H1 (cell line): ENCODE measurements at regions not wholly inside any gene's neighbourhood (a gene's known extent, or its start where the extent isn't known, plus 50 kb on each side); places are given as distances from the start of the nearest gene placed in this dataset.

Experiments
- CTCF ChIA-PET: fragments of 300-600 bp; sonication (Branson Sonifier 250); formaldehyde crosslinking; loops from one replicate; lab custom pipeline; 2021; ENCODE audit not compliant: partially characterized antibody; lab: Charles Lee
- POLR2A ChIA-PET: fragments of 300-600 bp; sonication (Branson Sonifier 250); formaldehyde crosslinking; loops from one replicate; lab custom pipeline; 2021; ENCODE audit warnings: inconsistent platforms; ENCODE audit not compliant: partially characterized antibody; lab: Charles Lee
- DNase-seq, 2 experiments: peaks; one replicate each; pipeline versions ENCODE4 v3.0.0 to v3.0.0-alpha.2; 2010 to 2022; ENCODE audit warnings: low spot score in 2 of 2, low read depth in 1 of 2, mixed read lengths in 1 of 2
- FAIRE-seq: peaks from 2 replicates; lab custom pipeline; 2011; peaks lifted over from hg19 to GRCh38; lab: Jason Lieb, UNC
- H2AFZ ChIP-seq: 2 replicates; pipeline ENCODE4 v1.8.1; 2012; ENCODE audit warnings: low read length, inconsistent platforms
- H2AK5ac ChIP-seq: 2 replicates; pipeline ENCODE4 v1.6.1; 2013; ENCODE audit warnings: low read depth, low read length
- H2BK120ac ChIP-seq: replicated peaks from 2 replicates; pipeline ENCODE3; 2013; ENCODE audit warnings: low read depth, low read length, inconsistent platforms
- H2BK12ac ChIP-seq: 2 replicates; pipeline ENCODE4 v1.6.1; 2013; ENCODE audit warnings: low read depth, low read length
- H2BK15ac ChIP-seq: 2 replicates; pipeline ENCODE4 v1.6.1; 2013; ENCODE audit warnings: low read length
- H2BK20ac ChIP-seq: 2 replicates; pipeline ENCODE4 v1.6.1; 2013; ENCODE audit warnings: low read length
- H2BK5ac ChIP-seq: 2 replicates; pipeline ENCODE4 v1.6.1; 2013; ENCODE audit warnings: low read depth, low read length
- H3K14ac ChIP-seq: 2 replicates; pipeline ENCODE4 v1.6.1; 2013; ENCODE audit warnings: inconsistent platforms; ENCODE audit not compliant: insufficient read length
- H3K18ac ChIP-seq: 2 replicates; pipeline ENCODE4 v1.6.1; 2013; ENCODE audit warnings: low read length; ENCODE audit errors: extremely low read depth
- H3K23ac ChIP-seq: 2 replicates; pipeline ENCODE4 v1.6.1; 2013; ENCODE audit warnings: inconsistent platforms; ENCODE audit not compliant: insufficient read length
- H3K23me2 ChIP-seq: 2 replicates; pipeline ENCODE4 v1.6.1; 2013; ENCODE audit warnings: low read depth, low read length
- H3K27ac ChIP-seq: 2 replicates; pipeline ENCODE4 v1.6.1; 2011; ENCODE audit warnings: low read depth, low read length, inconsistent platforms
- H3K27me3 ChIP-seq, 4 experiments: replicated peaks in 1 of 4; 1 replicate in 1 of 4; 2 replicates in 3 of 4; pipeline versions ENCODE4 v1.6.1 to v1.8.1; 2011 to 2013; ENCODE audit warnings: low read length in 3 of 4, mild to moderate bottlenecking in 3 of 4, inconsistent platforms in 2 of 4, mixed read lengths in 2 of 4, moderate library complexity in 1 of 4; ENCODE audit not compliant: control insufficient read depth in 3 of 4, insufficient read depth in 3 of 4; ENCODE audit errors: extremely low read depth in 1 of 4
- H3K36me3 ChIP-seq, 4 experiments: 2 replicates each; pipeline versions ENCODE4 v1.6.1 to v1.8.1; 2011 to 2013; ENCODE audit warnings: mild to moderate bottlenecking in 4 of 4, low read length in 3 of 4, moderate library complexity in 2 of 4, control low read depth in 1 of 4, inconsistent platforms in 1 of 4; ENCODE audit not compliant: insufficient read depth in 4 of 4, control insufficient read depth in 2 of 4
- H3K4ac ChIP-seq: replicated peaks from 2 replicates; pipeline ENCODE3; 2013; ENCODE audit warnings: low read length, low read depth, mixed read lengths, inconsistent platforms; ENCODE audit not compliant: insufficient read length
- H3K4me1 ChIP-seq, 4 experiments: replicated peaks in 1 of 4; 1 replicate in 1 of 4; 2 replicates in 3 of 4; pipeline versions ENCODE4 v1.6.1 to v1.8.1; 2011 to 2013; ENCODE audit warnings: low read length in 3 of 4, inconsistent platforms in 2 of 4, mixed read lengths in 1 of 4; ENCODE audit not compliant: insufficient read depth in 4 of 4, control insufficient read depth in 3 of 4
- H3K4me2 ChIP-seq, 2 experiments: 2 replicates each; pipeline versions ENCODE4 v1.6.1 to v1.8.1; 2011 to 2013; ENCODE audit warnings: low read depth in 2 of 2, low read length in 2 of 2, control low read depth in 1 of 2, inconsistent platforms in 1 of 2, mild to moderate bottlenecking in 1 of 2; ENCODE audit not compliant: insufficient read depth in 1 of 2
- H3K4me3 ChIP-seq, 4 experiments: fragments of 200-600, 300-600 bp in 1 of 4; sonication (generic), shearing (Covaris generic), sonication (Bioruptor Twin) in 1 of 4; 2 replicates each; pipeline versions ENCODE4 v1.5.1 to v1.8.1; 2011 to 2016; ENCODE audit warnings: low read length in 4 of 4, low read depth in 3 of 4, control low read depth in 2 of 4, inconsistent platforms in 2 of 4, mild to moderate bottlenecking in 2 of 4, mixed read lengths in 1 of 4, moderate library complexity in 1 of 4; ENCODE audit not compliant: insufficient read depth in 2 of 4; ENCODE audit errors: extremely low read depth in 1 of 4
- H3K56ac ChIP-seq: replicated peaks from 2 replicates; pipeline ENCODE3; 2013; ENCODE audit warnings: low read depth, mild to moderate bottlenecking, mixed read lengths, low read length, inconsistent platforms; ENCODE audit not compliant: insufficient read length
- H3K79me1 ChIP-seq: 2 replicates; pipeline ENCODE4 v1.6.1; 2013; ENCODE audit warnings: low read depth, low read length, control low read depth
- H3K79me2 ChIP-seq, 2 experiments: 2 replicates each; pipeline versions ENCODE4 v1.6.1 to v1.8.1; 2012 to 2013; ENCODE audit warnings: low read length in 2 of 2, mild to moderate bottlenecking in 2 of 2, inconsistent platforms in 1 of 2; ENCODE audit not compliant: insufficient read depth in 2 of 2, control insufficient read depth in 1 of 2
- H3K9ac ChIP-seq, 4 experiments: replicated peaks in 1 of 4; 1 replicate in 1 of 4; 2 replicates in 3 of 4; pipeline versions ENCODE4 v1.6.1 to v1.8.1; 2011 to 2013; ENCODE audit warnings: low read depth in 3 of 4, low read length in 3 of 4, control low read depth in 2 of 4, mild to moderate bottlenecking in 2 of 4, moderate library complexity in 2 of 4, inconsistent platforms in 1 of 4; ENCODE audit errors: extremely low read depth in 1 of 4
- H3K9me3 ChIP-seq, 2 experiments: 2 replicates each; pipeline versions ENCODE4 v1.6.1 to v1.8.1; 2012 to 2013; ENCODE audit warnings: mild to moderate bottlenecking in 2 of 2, moderate library complexity in 2 of 2, control low read depth in 1 of 2, inconsistent platforms in 1 of 2, low read depth in 1 of 2, low read length in 1 of 2, mixed read lengths in 1 of 2; ENCODE audit not compliant: insufficient read depth in 2 of 2
- H4K20me1 ChIP-seq, 2 experiments: replicated peaks in 1 of 2; 2 replicates each; pipeline versions ENCODE3 to v1.8.1; 2011 to 2013; ENCODE audit warnings: inconsistent platforms in 2 of 2, low read length in 2 of 2, mild to moderate bottlenecking in 1 of 2; ENCODE audit not compliant: insufficient read depth in 2 of 2, control insufficient read depth in 1 of 2
- H4K5ac ChIP-seq: 2 replicates; pipeline ENCODE4 v1.6.1; 2013; ENCODE audit warnings: low read length, low read depth, mixed read lengths, inconsistent platforms; ENCODE audit not compliant: insufficient read length
- H4K8ac ChIP-seq: 2 replicates; pipeline ENCODE4 v1.8.0; 2013; ENCODE audit warnings: mild to moderate bottlenecking, moderate library complexity, low read length, inconsistent platforms; ENCODE audit not compliant: insufficient read depth; ENCODE audit errors: extremely low read depth
- H4K91ac ChIP-seq: replicated peaks from 2 replicates; pipeline ENCODE3; 2013; ENCODE audit warnings: low read length, mixed read lengths, inconsistent platforms; ENCODE audit not compliant: insufficient read length
- ATF2 ChIP-seq: IDR thresholded peaks from 2 replicates; pipeline ENCODE4 v1.6.1; 2012; ENCODE audit warnings: low read length, inconsistent platforms
- CTBP2 ChIP-seq: IDR thresholded peaks from 2 replicates; pipeline ENCODE4 v1.7.0; 2011; ENCODE audit warnings: borderline replicate concordance, mild to moderate bottlenecking, moderate library complexity, mixed read lengths, low read length; ENCODE audit not compliant: insufficient read depth, insufficient read length
- FOSL1 ChIP-seq: IDR thresholded peaks from 2 replicates; pipeline ENCODE4 v1.6.1; 2011; ENCODE audit warnings: mild to moderate bottlenecking, low read depth, low read length, moderate library complexity; ENCODE audit not compliant: insufficient read depth
- PHF8 ChIP-seq: fragments of 200-600 bp; sonication (generic); conservative IDR thresholded peaks from 2 replicates; pipeline ENCODE4 v1.7.1; 2012; ENCODE audit warnings: low read depth, mild to moderate bottlenecking, inconsistent platforms, low read length, moderate library complexity
- POLR2A ChIP-seq, 2 experiments: IDR thresholded peaks; 1 replicate in 1 of 2; 2 replicates in 1 of 2; pipeline ENCODE4 v1.6.1; 2011; ENCODE audit warnings: low read depth in 2 of 2, low read length in 2 of 2, mild to moderate bottlenecking in 2 of 2; ENCODE audit errors: control extremely low read depth in 1 of 2
- POU5F1 ChIP-seq: IDR thresholded peaks from 2 replicates; pipeline ENCODE4 v1.6.1; 2011; ENCODE audit warnings: low read depth, mild to moderate bottlenecking, low read length, moderate library complexity
- TAF7 ChIP-seq: optimal IDR thresholded peaks from 2 replicates; pipeline ENCODE3; 2011; ENCODE audit warnings: low read depth, mild to moderate bottlenecking, inconsistent platforms, low read length, moderate library complexity, borderline replicate concordance
- TEAD4 ChIP-seq: IDR thresholded peaks from 2 replicates; pipeline ENCODE4 v1.6.1; 2012; ENCODE audit warnings: low read depth, low read length, inconsistent platforms, mixed read lengths
- WGBS, 2 experiments: shearing (Covaris generic) in 1 of 2; methylation state at CpG; one replicate each; pipeline versions ENCODE4 v1.1.6 to v1.1.7; 2013 to 2015; ENCODE audit warnings: low lambda C conversion rate in 2 of 2, mixed read lengths in 2 of 2, inconsistent platforms in 1 of 2, low coverage in 1 of 2, missing lambda C conversion rate in 1 of 2; ENCODE audit not compliant: insufficient replicate concordance in 2 of 2, insufficient coverage in 1 of 2, insufficient read length in 1 of 2; ENCODE audit errors: extremely low coverage in 1 of 2, missing lambda C conversion rate in 1 of 2; 5-methylcytosine and 5-hydroxymethylcytosine counted together
- TF ChIP-seq, protein P1 (sequence below), 3 experiments: IDR thresholded peaks; 1 replicate in 2 of 3; 2 replicates in 1 of 3; pipeline versions ENCODE4 v1.5.1 to v1.6.1; 2011; ENCODE audit warnings: low read length in 3 of 3, mild to moderate bottlenecking in 3 of 3, inconsistent platforms in 2 of 3, low read depth in 1 of 3, moderate library complexity in 1 of 3; ENCODE audit not compliant: insufficient read depth in 1 of 3; ENCODE audit errors: control extremely low read depth in 1 of 3

- H3K14ac ChIP-seq = no peak overlapping the region
- H2AFZ ChIP-seq = no peak overlapping the region
- no peak overlapping the region for H2BK12ac ChIP-seq
- no peak overlapping the region for H2BK5ac ChIP-seq
- no peak overlapping the region for H3K56ac ChIP-seq
- WGBS, 2 experiments = 84% methylated on average over 6 of the region's 6 CpGs; no CpG with 5 or more reads in 1 of the 2 experiments
- H3K4ac ChIP-seq = no peak overlapping the region
- no peaks in the 10 kb centered on the region for H3K27me3 ChIP-seq
- H4K8ac ChIP-seq = no peak overlapping the region
- no peak overlapping the region for H3K23ac ChIP-seq
- H4K91ac ChIP-seq = no peak overlapping the region
- no peaks in the 10 kb centered on the region for H3K79me1 ChIP-seq
- DNase-seq (no peak), FAIRE-seq (no peak)
- CTCF ChIA-PET = interaction anchor here (1.4 kb wide), 1 partner anchor 55 kb away, joined by 3 read pairs; no protein-coding TSS in a partner anchor
- H3K9ac ChIP-seq = no peak overlapping the region
- H3K79me2 ChIP-seq = no peaks in the 10 kb centered on the region
- POLR2A ChIA-PET = interaction anchor here (0.6 kb wide), 1 partner anchor 12 kb away, joined by 4 read pairs; no protein-coding TSS in a partner anchor
- no peaks in the 10 kb centered on the region for H3K36me3 ChIP-seq
- H3K23me2 ChIP-seq = no peaks in the 10 kb centered on the region; the same call in 1 of the 2 replicates
- H3K18ac ChIP-seq = no peak overlapping the region
- no peak overlapping the region for H2BK20ac ChIP-seq
- no peak overlapping the region for H3K4me3 ChIP-seq
- no peak overlapping the region for H2BK15ac ChIP-seq
- H2AK5ac ChIP-seq = no peak overlapping the region
- no peak overlapping the region for H3K27ac ChIP-seq
- H2BK120ac ChIP-seq = no peak overlapping the region
- no peak overlapping the region for H3K4me2 ChIP-seq
- no peaks in the 10 kb centered on the region for H4K20me1 ChIP-seq
- H3K9me3 ChIP-seq = no peaks in the 10 kb centered on the region
- no peak overlapping the region for H4K5ac ChIP-seq
- peaks cover 0 to 7% (median 0%) of the 10 kb centered on the region in 4 experiments; a peak in 1 of 7 replicates for H3K4me1 ChIP-seq
- TF ChIP-seq TEAD4 = no peak
- no peak for TF ChIP-seq TAF7
- TF ChIP-seq POLR2A (IDR thresholded peaks at IDR 0.05; ENCODE audit: control extremely low read depth in 1 of 2, low read depth in 2 of 2, low read length in 2 of 2) = no peak
- TF ChIP-seq FOSL1 = no peak
- TF ChIP-seq PHF8 = no peak
- TF ChIP-seq CTBP2 = no peak
- TF ChIP-seq, protein P1, sequence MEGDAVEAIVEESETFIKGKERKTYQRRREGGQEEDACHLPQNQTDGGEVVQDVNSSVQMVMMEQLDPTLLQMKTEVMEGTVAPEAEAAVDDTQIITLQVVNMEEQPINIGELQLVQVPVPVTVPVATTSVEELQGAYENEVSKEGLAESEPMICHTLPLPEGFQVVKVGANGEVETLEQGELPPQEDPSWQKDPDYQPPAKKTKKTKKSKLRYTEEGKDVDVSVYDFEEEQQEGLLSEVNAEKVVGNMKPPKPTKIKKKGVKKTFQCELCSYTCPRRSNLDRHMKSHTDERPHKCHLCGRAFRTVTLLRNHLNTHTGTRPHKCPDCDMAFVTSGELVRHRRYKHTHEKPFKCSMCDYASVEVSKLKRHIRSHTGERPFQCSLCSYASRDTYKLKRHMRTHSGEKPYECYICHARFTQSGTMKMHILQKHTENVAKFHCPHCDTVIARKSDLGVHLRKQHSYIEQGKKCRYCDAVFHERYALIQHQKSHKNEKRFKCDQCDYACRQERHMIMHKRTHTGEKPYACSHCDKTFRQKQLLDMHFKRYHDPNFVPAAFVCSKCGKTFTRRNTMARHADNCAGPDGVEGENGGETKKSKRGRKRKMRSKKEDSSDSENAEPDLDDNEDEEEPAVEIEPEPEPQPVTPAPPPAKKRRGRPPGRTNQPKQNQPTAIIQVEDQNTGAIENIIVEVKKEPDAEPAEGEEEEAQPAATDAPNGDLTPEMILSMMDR (IDR thresholded peaks at IDR 0.05; ENCODE audit: control extremely low read depth in 1 of 3, insufficient read depth in 1 of 3, low read depth in 1 of 3, low read length in 3 of 3) = no peak
- no peak for TF ChIP-seq POU5F1
- no peak for TF ChIP-seq ATF2
Observed at GRCh38 chr15:50820808-50821382, 55.4 kb upstream of the SPPL2A start.
